ENCODE measurements at regions not wholly inside any gene's neighbourhood (a gene's known extent, or its start where the extent isn't known, plus 50 kb on each side); places are given as distances from the start of the nearest gene placed in this dataset.

DNA sequence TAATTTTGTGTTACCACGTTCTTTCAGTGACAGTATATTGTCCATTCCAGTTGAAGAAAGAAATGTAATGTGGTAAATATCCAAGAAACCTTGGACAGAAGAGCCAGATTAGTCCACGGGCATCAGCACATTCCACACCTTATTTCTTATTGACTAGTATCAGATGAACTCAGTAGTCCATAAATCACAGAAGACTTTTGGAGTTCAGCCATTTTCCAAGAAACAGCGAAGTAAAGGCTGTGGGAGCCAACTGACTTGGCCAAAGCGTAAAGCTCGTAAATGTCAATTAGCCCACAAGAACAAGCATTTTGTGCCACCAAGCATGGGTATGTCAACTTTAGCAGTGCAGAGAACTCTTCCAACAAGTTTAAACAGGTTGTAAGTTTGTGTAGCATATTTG, 60.2 kb upstream of the STARD4 start:
- Histone ChIP-seq H3K4me3 (no peak overlapping the region), H3K4me1 (no peaks in the 10 kb centered on the region), H3K36me3 (no peaks in the 10 kb centered on the region), H3K9me3 (replicated peaks) (no peaks in the 10 kb centered on the region), H3K27ac (no peak overlapping the region), H3K27me3 (no peaks in the 10 kb centered on the region)
- DNase-seq = no peak

DNA sequence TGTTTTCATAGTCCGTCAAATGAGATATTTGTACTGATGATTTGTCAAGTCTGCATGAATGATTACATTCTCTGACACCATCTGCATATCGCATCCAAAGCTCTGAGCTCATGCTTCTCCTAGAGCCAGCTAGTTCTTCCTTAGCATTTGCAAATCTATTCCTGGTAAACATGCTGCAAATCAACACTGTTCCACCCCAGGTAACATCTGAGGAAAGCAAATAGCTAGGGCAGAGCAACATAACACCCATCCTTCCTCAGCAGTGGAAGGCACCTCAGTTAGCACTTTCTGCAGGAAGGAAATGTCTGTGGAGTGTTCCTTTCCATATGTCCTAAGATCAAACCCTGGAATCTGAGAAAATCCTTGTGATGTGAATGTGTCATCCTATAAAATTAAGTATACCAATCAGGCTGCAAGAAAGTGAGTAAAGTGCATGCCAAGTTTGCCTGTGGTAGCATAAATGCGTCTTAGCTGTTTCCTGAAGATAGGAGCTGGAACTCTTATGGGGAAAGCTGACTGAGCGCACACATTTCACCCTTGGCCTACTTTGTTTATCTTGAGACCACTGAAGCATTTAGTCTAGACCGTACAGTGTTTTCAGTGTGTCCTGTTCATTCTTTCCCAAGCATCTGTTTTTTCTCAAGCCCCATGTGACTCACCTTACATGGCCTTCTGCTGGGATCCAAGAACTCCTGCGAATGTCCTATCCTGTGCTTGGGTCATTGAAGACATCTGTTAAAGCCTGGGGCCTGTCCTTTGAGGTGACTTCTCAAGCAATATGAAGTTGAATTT, 50.9 kb upstream of the STARD4 start:
- no peak for DNase-seq
- Histone ChIP-seq H3K36me3 (no peaks in the 10 kb centered on the region), H3K9me3 (replicated peaks) (0 out of 2 replicates have a peak, but pooled peaks cover 4% of the 10 kb centered on the region), H3K4me1 (peaks cover 2% of the 10 kb centered on the region; the same call in 1 of the 2 replicates), H3K4me3 (no peak overlapping the region), H3K27ac (no peak overlapping the region), H3K27me3 (no peaks in the 10 kb centered on the region)

DNA sequence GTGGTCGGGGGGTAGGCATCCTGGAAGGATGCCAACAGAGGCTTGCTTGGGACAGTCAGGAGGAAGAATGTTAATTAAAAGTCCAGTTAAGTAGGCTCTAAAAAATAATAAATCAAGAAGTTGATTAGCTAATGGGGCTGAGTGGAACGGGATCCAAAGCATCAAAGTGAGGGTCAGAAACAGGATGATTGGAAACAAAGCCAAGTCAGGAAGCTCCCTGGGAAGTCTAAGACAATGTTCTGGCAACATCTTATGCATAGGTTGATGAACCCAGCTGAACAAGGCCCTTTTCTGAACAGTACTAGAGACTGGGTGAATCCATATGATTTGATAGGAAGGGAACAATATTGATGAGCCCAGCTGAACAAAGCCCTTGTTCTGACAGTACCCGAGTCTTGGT, 50.2 kb upstream of the STARD4 start:
- H3K27me3 ChIP-seq = no peaks in the 10 kb centered on the region
- DNase-seq = no peak
- H3K9me3 ChIP-seq (replicated peaks) = 0 out of 2 replicates have a peak, but pooled peaks cover 4% of the 10 kb centered on the region
- H3K27ac ChIP-seq = no peak overlapping the region
- no peak overlapping the region for H3K4me3 ChIP-seq
- H3K36me3 ChIP-seq = no peaks in the 10 kb centered on the region
- H3K4me1 ChIP-seq = peaks cover 2% of the 10 kb centered on the region; the same call in 1 of the 2 replicates

All from SJCRH30 (cell line).